Body of pancreas (tissue), 4 donors: ENCODE measurements at regions not wholly inside any gene's neighbourhood (a gene's known extent, or its start where the extent isn't known, plus 50 kb on each side); places are given as distances from the start of the nearest gene placed in this dataset.
A peak's percentile ranks its signal among the peaks of the same experiment; 100 is the strongest.

Experiments used
- ATAC-seq: fragments of 150-250 bp; one replicate; pipeline ENCODE4 v1.9.1; 2016
- DNase-seq, 4 donors: peaks; one replicate each; pipeline ENCODE4 v3.0.0-alpha.2; 2019
- H3K27ac ChIP-seq, 4 donors: fragments of 200-600 bp; sonication (generic); 1 replicate in 3 of 4; 2 replicates in 1 of 4; pipeline versions ENCODE4 v1.5.1 to v1.6.1; 2016 to 2019; ENCODE audit warnings: mild to moderate bottlenecking in 1 of 4, mixed read lengths in 1 of 4, moderate library complexity in 1 of 4
- H3K27me3 ChIP-seq, 2 donors: fragments of 200-600 bp; sonication (generic); one replicate each; pipeline ENCODE4 v1.6.0; 2016; ENCODE audit warnings: mild to moderate bottlenecking in 1 of 2
- H3K36me3 ChIP-seq, 2 donors: fragments of 200-600 bp; sonication (generic); replicated peaks in 1 of 2; 2 replicates each; pipeline ENCODE4 v1.5.1; 2016; ENCODE audit warnings: low read depth in 2 of 2; ENCODE audit not compliant: insufficient read depth in 1 of 2
- H3K4me1 ChIP-seq: fragments of 200-600 bp; sonication (generic); one replicate; pipeline ENCODE4 v1.6.0; 2016
- H3K4me3 ChIP-seq, 2 donors: fragments of 200-600 bp; sonication (generic); 1 replicate in 1 of 2; 2 replicates in 1 of 2; pipeline ENCODE4 v1.5.1; 2016 to 2019
- H3K9me3 ChIP-seq, 3 donors: fragments of 200-600 bp; sonication (generic); 1 replicate in 2 of 3; 2 replicates in 1 of 3; pipeline ENCODE4 v1.5.1; 2016
- POLR2A ChIP-seq, 3 donors: fragments of 450-650 bp; IDR thresholded peaks; one replicate each; pipeline ENCODE4 v1.6.1; 2016; ENCODE audit warnings: antibody characterized with exemption in 3 of 3, mild to moderate bottlenecking in 2 of 3
- WGBS, 2 donors: methylation state at CpG; one replicate each; pipeline ENCODE4 v1.1.5; 2017; 5-methylcytosine and 5-hydroxymethylcytosine counted together
- intact Hi-C: fragments of 100-400 bp; cut with DNase I; formaldehyde crosslinking; loops from one replicate; pipeline ENCODE4 v1.15.1; 2023
- TF ChIP-seq, protein P1 (sequence below), 7 experiments: fragments of 450-650 bp in 4 of 7; fragments of 200-600 bp in 3 of 7; sonication (generic) in 3 of 7; IDR thresholded peaks; one replicate each; pipeline ENCODE4 v1.5.1; 2016 to 2019; ENCODE audit warnings: antibody characterized with exemption in 7 of 7

DNA sequence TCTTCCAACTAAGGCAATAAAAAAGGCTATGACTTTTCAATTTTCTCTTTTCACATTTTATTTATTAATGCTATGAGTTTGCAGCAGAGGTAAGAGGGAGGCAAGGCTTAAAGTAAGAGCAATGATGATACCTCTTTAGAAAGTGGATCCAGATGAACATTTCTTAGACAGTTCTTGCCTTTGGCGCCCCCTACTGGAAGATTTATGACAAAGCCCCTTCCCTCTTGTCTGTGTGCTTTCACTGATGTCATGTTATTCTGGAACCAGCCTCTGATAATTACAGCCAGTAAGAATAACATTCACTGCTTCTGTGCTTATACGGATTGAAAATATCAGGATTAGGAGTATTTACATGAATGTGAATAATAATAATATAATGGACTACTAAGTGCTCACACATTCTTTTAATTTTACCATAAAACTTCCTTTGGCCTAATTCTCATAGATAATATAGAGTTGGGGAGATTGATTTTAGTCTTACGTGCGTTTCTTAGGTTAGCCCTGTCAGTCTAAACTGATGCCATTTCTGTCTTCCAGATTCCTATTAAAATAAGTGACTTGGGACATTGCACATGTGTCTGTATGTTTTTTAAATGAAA, 1929.9 kb upstream of the SEL1L start:
- H3K4me3 ChIP-seq, result no peak overlapping the region
- no peaks in the 10 kb centered on the region for H3K36me3 ChIP-seq
- no peaks in the 10 kb centered on the region for H3K4me1 ChIP-seq
- TF ChIP-seq, protein P1, sequence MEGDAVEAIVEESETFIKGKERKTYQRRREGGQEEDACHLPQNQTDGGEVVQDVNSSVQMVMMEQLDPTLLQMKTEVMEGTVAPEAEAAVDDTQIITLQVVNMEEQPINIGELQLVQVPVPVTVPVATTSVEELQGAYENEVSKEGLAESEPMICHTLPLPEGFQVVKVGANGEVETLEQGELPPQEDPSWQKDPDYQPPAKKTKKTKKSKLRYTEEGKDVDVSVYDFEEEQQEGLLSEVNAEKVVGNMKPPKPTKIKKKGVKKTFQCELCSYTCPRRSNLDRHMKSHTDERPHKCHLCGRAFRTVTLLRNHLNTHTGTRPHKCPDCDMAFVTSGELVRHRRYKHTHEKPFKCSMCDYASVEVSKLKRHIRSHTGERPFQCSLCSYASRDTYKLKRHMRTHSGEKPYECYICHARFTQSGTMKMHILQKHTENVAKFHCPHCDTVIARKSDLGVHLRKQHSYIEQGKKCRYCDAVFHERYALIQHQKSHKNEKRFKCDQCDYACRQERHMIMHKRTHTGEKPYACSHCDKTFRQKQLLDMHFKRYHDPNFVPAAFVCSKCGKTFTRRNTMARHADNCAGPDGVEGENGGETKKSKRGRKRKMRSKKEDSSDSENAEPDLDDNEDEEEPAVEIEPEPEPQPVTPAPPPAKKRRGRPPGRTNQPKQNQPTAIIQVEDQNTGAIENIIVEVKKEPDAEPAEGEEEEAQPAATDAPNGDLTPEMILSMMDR (IDR thresholded peaks at IDR 0.05), result peak; percentile 36 to 69 (median 59)
- TF ChIP-seq POLR2A (IDR thresholded peaks at IDR 0.05), result no peak
- H3K27ac ChIP-seq, result no peak overlapping the region
- H3K9me3 ChIP-seq, result peaks cover 0 to 8% (median 0%) of the 10 kb centered on the region in 3 donors
- ATAC-seq (peak; percentile 66), DNase-seq (peak; percentile 49 to 62 (median 51))
- 39 to 41% methylated on average over 4 of the region's 4 CpGs for WGBS, 2 donors
- H3K27me3 ChIP-seq, result no peaks in the 10 kb centered on the region
- intact Hi-C loops, result no loop called here

DNA sequence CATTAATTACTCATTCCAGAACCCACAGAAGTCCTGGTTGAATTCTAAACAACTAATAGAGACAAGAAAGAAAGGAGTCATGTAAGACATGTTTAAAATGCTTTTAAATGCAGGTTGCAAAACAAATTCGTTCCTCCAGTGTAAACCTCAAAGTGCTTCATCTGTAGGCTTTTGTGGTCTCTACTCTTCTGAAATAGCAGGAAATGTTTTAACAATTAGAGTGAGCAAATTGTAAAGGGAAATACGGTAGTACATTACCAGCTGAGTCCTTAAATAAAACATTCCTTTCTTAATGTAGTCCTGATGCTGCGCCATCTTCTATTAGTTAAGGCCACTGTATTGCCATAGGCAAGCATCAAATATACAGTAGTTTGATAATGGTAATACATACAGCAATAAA, 1934.2 kb upstream of the SEL1L start:
- intact Hi-C loops, result no loop called here
- TF ChIP-seq POLR2A (IDR thresholded peaks at IDR 0.05), result no peak
- TF ChIP-seq, protein P1 (IDR thresholded peaks at IDR 0.05), result no peak
- no peaks in the 10 kb centered on the region for H3K4me1 ChIP-seq
- DNase-seq (no peak), ATAC-seq (no peak)
- no peaks in the 10 kb centered on the region for H3K36me3 ChIP-seq
- no peaks in the 10 kb centered on the region for H3K27me3 ChIP-seq
- no peak overlapping the region for H3K4me3 ChIP-seq
- 68 to 85% methylated on average over 3 of the region's 3 CpGs for WGBS, 2 donors
- no peaks in the 10 kb centered on the region for H3K9me3 ChIP-seq
- H3K27ac ChIP-seq, result no peak overlapping the region

DNA sequence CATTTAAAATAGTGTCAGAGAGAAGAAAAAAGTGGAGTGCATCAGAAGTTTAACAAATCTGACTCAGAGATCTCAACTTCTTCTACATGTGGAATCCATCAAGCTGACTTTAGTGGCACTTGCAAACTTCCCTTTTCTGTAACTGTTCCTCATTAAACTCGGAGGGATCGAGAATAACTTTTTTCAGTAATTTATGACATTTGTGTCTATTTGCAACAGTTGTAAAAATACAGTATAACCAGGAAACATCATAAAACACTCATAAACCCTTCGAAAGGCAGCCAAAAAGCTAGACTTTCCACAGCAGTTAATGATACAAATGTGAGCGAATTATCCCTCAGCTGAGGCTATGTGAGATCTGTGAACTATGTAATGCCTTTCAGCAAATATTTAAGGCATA, 1936.8 kb upstream of the SEL1L start:
- no peak overlapping the region for H3K27ac ChIP-seq
- DNase-seq (no peak), ATAC-seq (no peak)
- H3K36me3 ChIP-seq, result no peaks in the 10 kb centered on the region
- 61 to 78% methylated on average over 4 of the region's 4 CpGs for WGBS, 2 donors
- H3K9me3 ChIP-seq, result no peaks in the 10 kb centered on the region
- no peaks in the 10 kb centered on the region for H3K4me1 ChIP-seq
- no peaks in the 10 kb centered on the region for H3K27me3 ChIP-seq
- TF ChIP-seq, protein P1 (IDR thresholded peaks at IDR 0.05), result no peak
- no peak for TF ChIP-seq POLR2A (IDR thresholded peaks at IDR 0.05)
- H3K4me3 ChIP-seq, result no peak overlapping the region
- intact Hi-C loops, result no loop called here

DNA sequence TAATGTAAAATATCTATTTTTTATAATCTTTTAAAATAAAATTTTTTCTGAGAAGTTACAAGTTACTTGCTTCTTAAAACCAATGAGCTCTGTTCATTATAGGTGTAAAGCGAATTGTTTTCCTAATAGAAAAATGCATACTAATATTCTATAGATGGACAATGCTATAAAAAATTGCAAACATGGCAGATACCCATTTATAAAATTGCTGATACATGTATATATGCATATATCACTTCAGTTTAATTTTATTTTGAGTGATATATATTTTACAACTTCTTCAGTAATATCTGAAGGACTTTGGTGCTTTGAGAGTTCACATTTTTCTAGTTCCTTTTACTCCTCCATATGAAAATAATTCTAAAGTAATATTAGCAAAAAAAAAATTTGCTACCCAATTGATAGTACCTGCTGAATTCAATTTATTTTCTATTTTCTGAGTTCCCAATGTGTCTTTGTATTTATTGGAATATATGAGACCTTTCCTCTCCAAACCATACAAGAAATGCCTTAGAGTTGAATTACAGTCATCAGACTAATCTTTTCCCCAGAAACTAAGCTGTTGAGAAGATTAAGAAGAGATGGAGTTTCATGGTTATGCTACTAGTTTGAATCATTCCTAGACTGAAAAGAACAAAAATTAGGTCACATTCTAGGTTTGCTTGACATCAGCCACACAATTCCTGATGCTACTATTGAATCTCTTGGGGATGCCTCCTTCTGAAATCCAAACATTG, 1937.5 kb upstream of the SEL1L start:
- intact Hi-C loops, result no loop called here
- 93% methylated on average over 1 of the region's 1 CpG for WGBS, 2 donors

More for the DNA sequence above, 1937.5 kb upstream of the SEL1L start:
- no peaks in the 10 kb centered on the region for H3K4me1 ChIP-seq
- H3K27ac ChIP-seq, result no peak overlapping the region
- H3K36me3 ChIP-seq, result no peaks in the 10 kb centered on the region
- H3K27me3 ChIP-seq, result no peaks in the 10 kb centered on the region
- H3K4me3 ChIP-seq, result no peak overlapping the region
- DNase-seq, result no peak
- H3K9me3 ChIP-seq, result no peaks in the 10 kb centered on the region
- no peak for ATAC-seq
- no peak for TF ChIP-seq POLR2A (IDR thresholded peaks at IDR 0.05)
- TF ChIP-seq, protein P1 (IDR thresholded peaks at IDR 0.05), result no peak
